ENCODE measurements at regions not wholly inside any gene's neighbourhood (a gene's known extent, or its start where the extent isn't known, plus 50 kb on each side); places are given as distances from the start of the nearest gene placed in this dataset.

DNA sequence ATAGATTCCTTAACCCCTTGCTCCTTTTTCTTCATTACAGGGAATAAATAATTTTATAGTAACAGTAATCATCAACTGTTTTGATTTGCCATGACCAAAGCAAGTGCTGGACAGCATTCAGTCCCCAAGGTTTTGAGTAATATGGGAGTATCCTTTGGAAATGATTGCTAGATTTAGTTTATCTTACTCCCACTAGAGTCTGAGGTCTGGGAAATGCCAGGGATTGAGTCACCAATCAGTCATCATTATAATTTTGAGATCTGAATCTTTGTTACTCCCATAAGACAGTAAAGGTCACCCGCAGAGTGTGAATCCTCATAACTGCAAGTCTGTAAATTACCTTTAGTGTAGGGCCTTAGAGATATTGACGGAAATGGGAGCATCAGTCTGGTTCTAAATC lies 133.7 kb upstream of the SEMA3E start:
- peak; percentile 5 for DNase-seq (ENCODE audit: low read depth, low spot score)
- no peak overlapping the region for H3K4me3 ChIP-seq (ENCODE audit: low read depth, low read length)
- in situ Hi-C loops (cut with HindIII; ENCODE audit: low sequenced_read_pairs) = no loop called here
- TF ChIP-seq, protein P1, sequence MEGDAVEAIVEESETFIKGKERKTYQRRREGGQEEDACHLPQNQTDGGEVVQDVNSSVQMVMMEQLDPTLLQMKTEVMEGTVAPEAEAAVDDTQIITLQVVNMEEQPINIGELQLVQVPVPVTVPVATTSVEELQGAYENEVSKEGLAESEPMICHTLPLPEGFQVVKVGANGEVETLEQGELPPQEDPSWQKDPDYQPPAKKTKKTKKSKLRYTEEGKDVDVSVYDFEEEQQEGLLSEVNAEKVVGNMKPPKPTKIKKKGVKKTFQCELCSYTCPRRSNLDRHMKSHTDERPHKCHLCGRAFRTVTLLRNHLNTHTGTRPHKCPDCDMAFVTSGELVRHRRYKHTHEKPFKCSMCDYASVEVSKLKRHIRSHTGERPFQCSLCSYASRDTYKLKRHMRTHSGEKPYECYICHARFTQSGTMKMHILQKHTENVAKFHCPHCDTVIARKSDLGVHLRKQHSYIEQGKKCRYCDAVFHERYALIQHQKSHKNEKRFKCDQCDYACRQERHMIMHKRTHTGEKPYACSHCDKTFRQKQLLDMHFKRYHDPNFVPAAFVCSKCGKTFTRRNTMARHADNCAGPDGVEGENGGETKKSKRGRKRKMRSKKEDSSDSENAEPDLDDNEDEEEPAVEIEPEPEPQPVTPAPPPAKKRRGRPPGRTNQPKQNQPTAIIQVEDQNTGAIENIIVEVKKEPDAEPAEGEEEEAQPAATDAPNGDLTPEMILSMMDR (IDR thresholded peaks at IDR 0.05; ENCODE audit: low read depth, low read length) = no peak

DNA sequence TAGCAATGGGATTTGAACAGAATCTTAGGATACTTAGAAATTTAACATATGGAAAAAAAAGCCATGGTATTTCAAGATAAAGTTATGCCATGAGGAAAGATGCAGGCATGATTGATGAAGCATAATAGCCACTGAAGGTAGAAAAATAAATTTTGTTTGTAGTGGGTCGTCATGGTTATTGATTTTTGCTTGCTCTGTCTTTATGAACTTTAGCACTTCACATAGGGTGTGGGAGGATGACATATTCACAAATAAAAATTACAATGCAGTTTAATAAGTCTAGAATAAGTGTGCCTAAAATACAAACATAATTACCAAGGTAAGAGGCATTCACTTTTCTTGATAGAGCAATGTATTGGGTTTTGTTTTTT lies 129.1 kb upstream of the SEMA3E start:
- in situ Hi-C loops (cut with HindIII; ENCODE audit: low sequenced_read_pairs) = no loop called here
- TF ChIP-seq, protein P1 (IDR thresholded peaks at IDR 0.05; ENCODE audit: low read depth, low read length) = no peak
- no peak overlapping the region for H3K4me3 ChIP-seq (ENCODE audit: low read depth, low read length)
- no peak for DNase-seq (ENCODE audit: low read depth, low spot score)

DNA sequence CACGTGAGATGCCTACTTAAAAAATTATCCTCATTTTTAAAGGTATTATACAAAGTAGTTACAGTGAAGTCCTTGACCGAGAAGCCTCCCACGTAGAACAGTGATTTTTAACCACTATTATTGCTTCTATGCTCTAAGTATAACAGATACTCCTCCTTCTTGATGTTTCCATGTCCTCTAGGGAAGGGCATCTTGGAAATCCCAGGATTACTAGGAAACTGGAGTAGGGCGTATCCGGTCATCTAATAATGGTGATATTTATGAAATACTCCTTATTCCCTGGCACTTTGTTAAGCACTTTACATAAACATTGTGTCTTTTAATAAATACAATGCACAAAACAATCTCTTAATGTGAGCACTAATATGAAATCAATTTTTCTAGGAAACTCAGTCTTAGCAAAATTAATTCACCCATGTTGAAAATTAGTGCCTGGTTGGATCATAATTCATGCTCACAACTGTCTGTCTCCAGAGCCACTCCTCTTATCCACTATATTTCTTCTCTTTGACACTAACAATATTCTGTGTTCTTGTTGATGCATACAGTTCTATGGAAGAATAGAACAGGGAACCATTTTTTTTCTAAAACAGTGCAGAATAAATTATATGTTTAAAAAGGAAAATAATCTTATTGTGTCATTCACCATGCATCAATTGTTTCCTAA lies 128.6 kb upstream of the SEMA3E start:
- no peak for DNase-seq (ENCODE audit: low read depth, low spot score)
- TF ChIP-seq, protein P1 (IDR thresholded peaks at IDR 0.05; ENCODE audit: low read depth, low read length) = no peak
- in situ Hi-C loops (cut with HindIII; ENCODE audit: low sequenced_read_pairs) = no loop called here
- H3K4me3 ChIP-seq (ENCODE audit: low read depth, low read length) = no peak overlapping the region

DNA sequence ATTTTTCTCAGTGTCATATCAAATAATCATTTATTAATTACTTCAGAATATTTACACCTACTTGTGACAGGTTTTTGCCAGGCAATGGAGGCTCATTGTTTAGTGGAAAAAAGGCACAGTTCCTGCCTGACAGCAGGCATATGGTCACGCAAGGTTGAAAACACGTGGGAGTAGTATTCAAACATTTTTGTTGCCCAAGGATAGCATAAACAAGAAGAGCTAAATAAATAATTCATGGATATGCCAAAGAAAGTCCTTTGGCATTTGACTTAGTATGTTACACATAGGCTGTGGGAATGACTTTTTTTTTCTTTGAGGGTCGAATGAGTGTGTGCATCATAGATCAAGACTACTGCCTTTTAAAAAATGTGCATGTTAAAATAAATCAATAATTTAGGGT lies 120.5 kb upstream of the SEMA3E start:
- in situ Hi-C loops (cut with HindIII; ENCODE audit: low sequenced_read_pairs) = no loop called here
- no peak for DNase-seq (ENCODE audit: low read depth, low spot score)
- TF ChIP-seq, protein P1 (IDR thresholded peaks at IDR 0.05; ENCODE audit: low read depth, low read length) = no peak
- no peak overlapping the region for H3K4me3 ChIP-seq (ENCODE audit: low read depth, low read length)

DNA sequence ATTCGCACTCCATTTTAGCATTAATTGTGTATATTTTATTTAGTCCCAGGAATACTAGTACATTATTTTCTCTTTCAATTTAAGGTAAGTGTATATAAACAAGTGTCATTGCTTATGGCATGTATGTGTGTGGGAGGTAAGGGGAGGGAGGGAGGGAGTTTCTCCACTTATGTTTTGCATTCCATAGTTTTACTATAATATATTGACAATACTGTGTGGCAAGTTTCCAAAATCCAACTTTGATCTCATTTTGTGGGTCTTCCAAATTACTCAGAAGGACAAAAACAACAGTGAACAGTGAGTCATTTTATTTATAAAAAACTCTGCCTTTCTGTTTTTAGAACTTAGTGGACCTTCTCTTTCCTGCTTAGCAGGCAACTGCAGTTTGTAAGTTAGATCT lies 102.3 kb upstream of the SEMA3E start:
- DNase-seq (ENCODE audit: low read depth, low spot score) = peak; percentile 75
- in situ Hi-C loops (cut with HindIII; ENCODE audit: low sequenced_read_pairs) = no loop called here
- H3K4me3 ChIP-seq (ENCODE audit: low read depth, low read length) = no peak overlapping the region
- TF ChIP-seq, protein P1 (IDR thresholded peaks at IDR 0.05; ENCODE audit: low read depth, low read length) = no peak

DNA sequence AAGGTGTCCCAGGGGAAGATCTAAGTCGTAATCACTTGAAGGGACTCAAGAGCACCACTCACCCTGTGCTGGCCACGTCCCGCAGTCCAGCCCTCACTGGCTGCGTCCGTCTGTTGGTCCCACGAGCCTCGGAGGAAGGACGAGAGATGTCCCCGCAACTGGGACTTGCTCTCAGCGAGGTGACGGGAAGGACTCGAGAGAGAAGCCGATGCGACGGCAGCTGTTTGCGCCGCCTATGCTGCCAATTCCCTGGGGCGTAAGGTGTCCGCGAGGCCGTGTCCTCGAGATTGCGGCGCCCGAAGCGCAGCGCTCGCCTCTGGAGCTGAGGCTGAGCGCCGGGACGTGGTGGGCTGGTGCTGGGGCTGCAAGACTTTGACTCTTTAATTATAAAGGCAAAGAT lies 100.6 kb upstream of the SEMA3E start:
- no peak for DNase-seq (ENCODE audit: low read depth, low spot score)
- in situ Hi-C loops (cut with HindIII; ENCODE audit: low sequenced_read_pairs) = no loop called here
- H3K4me3 ChIP-seq (ENCODE audit: low read depth, low read length) = no peak overlapping the region
- TF ChIP-seq, protein P1 (IDR thresholded peaks at IDR 0.05; ENCODE audit: low read depth, low read length) = no peak
